Esophagus muscularis mucosa (tissue), 4 donors: ENCODE measurements at regions not wholly inside any gene's neighbourhood (a gene's known extent, or its start where the extent isn't known, plus 50 kb on each side); places are given as distances from the start of the nearest gene placed in this dataset.

Experiments
- EP300 ChIP-seq: sonication (generic); formaldehyde crosslinking; IDR thresholded peaks from one replicate; pipeline ENCODE4 v1.6.1; 2017; ENCODE audit warnings: antibody characterized with exemption
- POLR2A ChIP-seq: fragments of 450-650 bp; IDR thresholded peaks from one replicate; pipeline ENCODE4 v1.6.1; 2017; ENCODE audit warnings: antibody characterized with exemption, moderate library complexity, mild to moderate bottlenecking, low read depth
- POLR2AphosphoS5 ChIP-seq, 2 donors: sonication (generic); formaldehyde crosslinking; IDR thresholded peaks; one replicate each; pipeline ENCODE4 v1.6.1; 2017; ENCODE audit warnings: antibody characterized with exemption in 2 of 2
- TF ChIP-seq, protein P1 (sequence below), 3 experiments: fragments of 200-600 bp in 2 of 3; fragments of 450-650 bp in 1 of 3; sonication (generic) in 2 of 3; IDR thresholded peaks; one replicate each; pipeline ENCODE4 v1.5.1; 2017 to 2019; ENCODE audit warnings: antibody characterized with exemption in 3 of 3, mild to moderate bottlenecking in 2 of 3, moderate library complexity in 1 of 3

DNA sequence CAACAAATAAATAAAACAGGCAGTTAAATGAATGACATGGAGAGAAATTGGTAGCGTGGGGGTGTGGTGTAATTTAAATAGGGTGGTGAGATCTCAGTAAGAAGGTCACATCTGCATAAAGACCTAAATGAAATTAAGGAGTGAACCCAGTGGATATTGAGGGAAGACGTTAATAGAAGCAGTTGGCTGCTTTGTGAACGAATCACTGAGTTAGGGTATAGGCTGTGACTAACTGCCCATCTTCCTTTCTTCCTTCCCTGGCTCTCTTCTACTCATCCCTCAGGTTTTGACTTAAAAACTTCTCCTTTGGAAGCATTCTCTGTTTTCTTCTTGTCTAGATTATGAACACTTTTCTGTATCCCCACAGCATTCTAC is 64.7 kb downstream of the BTG1 start:
- no peak for TF ChIP-seq POLR2A
- TF ChIP-seq, protein P1, sequence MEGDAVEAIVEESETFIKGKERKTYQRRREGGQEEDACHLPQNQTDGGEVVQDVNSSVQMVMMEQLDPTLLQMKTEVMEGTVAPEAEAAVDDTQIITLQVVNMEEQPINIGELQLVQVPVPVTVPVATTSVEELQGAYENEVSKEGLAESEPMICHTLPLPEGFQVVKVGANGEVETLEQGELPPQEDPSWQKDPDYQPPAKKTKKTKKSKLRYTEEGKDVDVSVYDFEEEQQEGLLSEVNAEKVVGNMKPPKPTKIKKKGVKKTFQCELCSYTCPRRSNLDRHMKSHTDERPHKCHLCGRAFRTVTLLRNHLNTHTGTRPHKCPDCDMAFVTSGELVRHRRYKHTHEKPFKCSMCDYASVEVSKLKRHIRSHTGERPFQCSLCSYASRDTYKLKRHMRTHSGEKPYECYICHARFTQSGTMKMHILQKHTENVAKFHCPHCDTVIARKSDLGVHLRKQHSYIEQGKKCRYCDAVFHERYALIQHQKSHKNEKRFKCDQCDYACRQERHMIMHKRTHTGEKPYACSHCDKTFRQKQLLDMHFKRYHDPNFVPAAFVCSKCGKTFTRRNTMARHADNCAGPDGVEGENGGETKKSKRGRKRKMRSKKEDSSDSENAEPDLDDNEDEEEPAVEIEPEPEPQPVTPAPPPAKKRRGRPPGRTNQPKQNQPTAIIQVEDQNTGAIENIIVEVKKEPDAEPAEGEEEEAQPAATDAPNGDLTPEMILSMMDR (IDR thresholded peaks at IDR 0.05) = no peak
- no peak for TF ChIP-seq EP300
- no peak for TF ChIP-seq POLR2AphosphoS5 (IDR thresholded peaks at IDR 0.05)
